LHCN-M2 (cell line): ENCODE measurements at regions not wholly inside any gene's neighbourhood (a gene's known extent, or its start where the extent isn't known, plus 50 kb on each side); places are given as distances from the start of the nearest gene placed in this dataset.
A peak's percentile ranks its signal among the peaks of the same experiment; 100 is the strongest.
"Not testable (repeated sequence)": the region's sequence is repeated elsewhere in the genome, so short reads cannot be mapped to it uniquely, and the experiment has no call there.

Source experiments
- DNase-seq: peaks from one replicate; pipeline ENCODE4 v3.0.0-alpha.2; 2012; ENCODE audit warnings: low read depth

- no peak for DNase-seq
Observed at GRCh38 chr7:28328822-28329660, 83.3 kb upstream of the CREB5 start.

- DNase-seq = peak; percentile 69
Observed at GRCh38 chr7:28329661-28330363, 82.5 kb upstream of the CREB5 start.

GRCh38 chr7:28330384-28331070, 81.8 kb upstream of the CREB5 start:
- no peak for DNase-seq

GRCh38 chr7:28332046-28332445, 80.3 kb upstream of the CREB5 start:
- no peak for DNase-seq

- not testable (repeated sequence) for DNase-seq
Observed at GRCh38 chr7:28333548-28333947, 78.8 kb upstream of the CREB5 start.

GRCh38 chr7:28336806-28337205, 75.5 kb upstream of the CREB5 start:
- DNase-seq = no peak

- DNase-seq = no peak
Observed at GRCh38 chr7:28338041-28338440, 74.3 kb upstream of the CREB5 start.

GRCh38 chr7:28343462-28343861, 68.9 kb upstream of the CREB5 start:
- DNase-seq = no peak

- no peak for DNase-seq
Observed at GRCh38 chr7:28346256-28346655, 66.1 kb upstream of the CREB5 start.

GRCh38 chr7:28346676-28347363, 65.5 kb upstream of the CREB5 start:
- peak; percentile 47 for DNase-seq

GRCh38 chr7:28347475-28348318, 64.6 kb upstream of the CREB5 start:
- peak; percentile 96 for DNase-seq

GRCh38 chr7:28348636-28349035, 63.7 kb upstream of the CREB5 start:
- DNase-seq = peak; percentile 81

GRCh38 chr7:28349637-28350036, 62.7 kb upstream of the CREB5 start:
- no peak for DNase-seq

- DNase-seq = no peak
Observed at GRCh38 chr7:28350662-28351061, 61.7 kb upstream of the CREB5 start.

GRCh38 chr7:28351450-28351849, 60.9 kb upstream of the CREB5 start:
- DNase-seq = no peak

- DNase-seq = peak; percentile 100
Observed at GRCh38 chr7:28354601-28355402, 57.5 kb upstream of the CREB5 start.

- DNase-seq = no peak
Observed at GRCh38 chr7:28355635-28356319, 56.5 kb upstream of the CREB5 start.

- DNase-seq = no peak
Observed at GRCh38 chr7:28356619-28357018, 55.7 kb upstream of the CREB5 start.

GRCh38 chr7:28358423-28358868, 53.9 kb upstream of the CREB5 start:
- peak; percentile 100 for DNase-seq
